GM21723 (cell line): ENCODE measurements at regions not wholly inside any gene's neighbourhood (a gene's known extent, or its start where the extent isn't known, plus 50 kb on each side); places are given as distances from the start of the nearest gene placed in this dataset.

Experiments used
- ATAC-seq: cut with Tn5 transposase; IDR thresholded peaks from one replicate; pipeline ENCODE4 v1.9.1; 2021; ENCODE audit warnings: mild to moderate bottlenecking, moderate library complexity; ENCODE audit not compliant: unreplicated experiment

DNA sequence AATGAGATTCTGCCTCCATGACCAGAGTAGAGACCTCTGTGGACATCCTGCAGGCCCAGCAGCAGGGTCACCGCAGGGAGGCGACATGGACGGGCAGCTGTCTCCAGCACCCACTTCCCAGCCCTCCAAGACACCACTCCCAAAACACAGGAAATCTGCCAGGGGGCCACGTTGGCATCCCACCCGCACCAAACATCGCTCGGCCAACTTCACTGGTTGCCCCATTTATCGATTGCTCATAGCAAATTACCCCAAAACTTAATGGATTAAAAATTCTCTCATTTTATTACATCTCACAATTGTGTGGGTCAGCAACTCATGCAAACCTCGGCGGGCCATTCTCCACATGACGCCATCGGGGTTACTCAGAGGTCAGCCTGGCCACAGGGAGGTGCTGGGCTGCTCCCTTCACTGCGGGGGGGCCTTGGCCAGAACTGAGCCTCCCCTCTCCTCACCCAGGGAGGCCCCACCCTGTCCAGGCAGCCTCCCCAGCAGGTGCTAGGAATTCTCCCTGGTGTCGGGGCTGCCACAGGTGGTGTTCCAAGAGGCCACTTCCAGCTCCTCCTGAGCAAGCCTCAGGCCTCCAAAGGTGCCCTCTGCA lies 420.7 kb upstream of the MYT1L start:
- ATAC-seq = no peak

DNA sequence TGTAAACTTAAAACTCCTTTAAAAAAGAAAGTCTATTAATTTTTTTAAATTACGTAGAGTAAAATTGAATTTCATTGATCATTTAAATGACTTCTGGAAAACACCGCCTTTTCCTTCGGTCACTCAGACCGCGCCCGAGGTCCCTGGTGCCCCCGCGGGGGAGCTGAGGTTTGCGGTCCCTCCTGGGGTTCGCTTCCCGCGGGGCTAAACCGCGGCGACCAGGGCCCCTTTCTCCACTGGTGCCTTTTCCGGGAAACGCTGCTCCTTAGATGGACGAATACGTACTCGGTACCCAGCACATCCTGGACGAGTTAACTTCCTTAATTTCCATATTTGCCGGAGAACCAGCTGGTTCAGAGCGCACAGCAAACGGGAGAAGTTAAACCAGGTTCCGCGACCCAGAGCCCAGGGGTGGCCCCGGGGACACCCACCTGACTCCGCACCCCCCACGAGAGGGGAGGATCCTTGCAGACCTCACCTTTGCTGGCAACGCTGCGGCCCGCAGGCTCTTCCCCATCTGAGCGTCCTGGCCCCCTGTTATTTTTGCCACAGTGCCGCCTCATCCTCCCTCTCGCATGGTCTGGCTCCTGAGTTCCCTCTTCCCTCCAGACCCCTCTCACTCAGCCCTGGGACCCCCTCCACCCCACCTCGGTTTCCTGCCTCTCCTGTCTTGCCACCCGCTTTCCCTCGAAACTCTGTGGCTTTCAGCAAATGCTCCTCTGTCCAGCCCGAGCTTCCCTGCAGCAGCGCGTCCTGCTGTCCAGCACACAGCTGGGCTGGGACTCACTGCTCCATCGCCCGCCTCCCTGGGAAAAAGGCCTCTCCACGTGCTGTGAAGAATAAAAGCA lies 420.0 kb upstream of the MYT1L start:
- no peak for ATAC-seq

DNA sequence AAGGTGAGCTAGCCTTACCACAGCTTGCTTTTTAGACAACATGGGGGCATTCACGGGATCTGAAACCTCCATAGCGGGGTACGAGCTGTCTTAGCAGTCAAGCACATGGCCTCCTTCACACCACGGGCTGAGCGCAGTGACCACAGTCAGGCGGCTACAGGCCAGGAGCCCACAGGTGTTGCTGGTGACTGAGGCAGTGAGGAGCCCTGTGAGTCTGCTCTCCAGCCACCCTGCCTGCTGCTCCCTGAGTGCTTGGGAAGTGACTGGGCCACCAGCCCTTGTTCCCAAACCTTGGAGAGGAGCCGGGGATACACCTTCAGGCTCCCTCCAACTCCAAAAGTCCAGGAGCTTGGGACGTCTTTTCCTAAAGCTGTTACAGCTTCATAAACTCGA lies 418.1 kb upstream of the MYT1L start:
- no peak for ATAC-seq

DNA sequence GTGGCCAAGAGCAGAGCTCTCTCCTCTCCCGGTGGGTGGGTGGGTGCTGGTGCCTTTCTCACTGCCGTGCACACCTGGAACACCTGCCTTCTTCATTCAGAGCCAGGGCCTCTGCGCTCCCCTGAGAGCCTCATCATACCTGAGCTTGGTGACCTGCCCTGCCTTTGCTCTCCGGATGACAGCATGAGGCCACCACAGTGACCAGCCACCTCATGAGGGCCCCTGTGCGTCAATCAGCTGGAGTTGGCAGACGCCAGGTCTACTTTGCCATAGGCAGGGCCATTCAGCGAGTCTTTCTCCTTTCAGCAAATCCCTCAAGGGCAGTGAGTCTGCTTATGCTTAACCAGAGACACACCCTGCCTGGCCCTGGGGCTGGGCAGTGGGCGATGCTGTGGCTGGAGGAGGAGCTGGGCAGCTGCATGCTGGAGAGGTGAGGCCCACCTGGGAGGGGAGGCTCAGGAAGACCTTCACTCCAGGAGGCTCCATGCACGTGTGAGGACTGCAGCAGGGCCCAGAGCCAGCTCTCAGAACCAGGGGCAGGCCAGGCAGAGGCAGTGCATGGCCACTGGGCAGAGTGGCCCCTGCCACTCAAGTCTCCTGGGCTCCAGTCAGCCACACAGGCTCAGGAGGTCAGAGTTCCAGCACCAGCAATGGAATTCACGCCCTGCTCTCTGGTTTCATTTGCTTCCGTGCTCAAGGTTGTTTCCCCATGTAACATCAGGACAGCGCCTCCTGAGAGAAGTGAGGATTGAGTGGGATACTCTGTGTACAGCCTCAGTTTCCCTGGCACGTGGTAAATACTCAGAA lies 417.5 kb upstream of the MYT1L start:
- no peak for ATAC-seq

DNA sequence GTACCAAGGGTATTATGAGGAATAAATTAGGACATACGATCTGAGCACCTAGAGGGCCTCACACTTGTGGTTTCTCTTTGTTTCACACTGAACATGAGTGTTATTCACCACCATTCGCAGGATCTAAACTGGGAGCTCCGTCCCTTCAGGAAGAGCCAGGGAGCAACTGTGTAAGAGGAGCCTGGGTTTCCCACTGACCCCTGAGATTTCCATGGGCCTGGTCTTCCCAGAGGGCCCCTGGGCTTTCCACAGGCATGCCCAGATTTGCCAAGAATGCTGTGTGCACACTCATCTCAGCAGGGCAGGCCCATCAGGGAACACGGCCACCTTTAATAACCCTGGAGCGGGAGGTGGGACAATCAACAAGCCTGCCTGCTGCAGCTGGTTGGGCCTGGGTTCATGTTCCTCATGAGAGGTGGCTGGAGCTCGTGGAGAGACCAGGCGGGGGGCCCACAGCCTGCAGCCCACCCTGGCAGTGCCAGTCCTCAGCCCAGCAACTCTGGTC lies 416.8 kb upstream of the MYT1L start:
- ATAC-seq = no peak

DNA sequence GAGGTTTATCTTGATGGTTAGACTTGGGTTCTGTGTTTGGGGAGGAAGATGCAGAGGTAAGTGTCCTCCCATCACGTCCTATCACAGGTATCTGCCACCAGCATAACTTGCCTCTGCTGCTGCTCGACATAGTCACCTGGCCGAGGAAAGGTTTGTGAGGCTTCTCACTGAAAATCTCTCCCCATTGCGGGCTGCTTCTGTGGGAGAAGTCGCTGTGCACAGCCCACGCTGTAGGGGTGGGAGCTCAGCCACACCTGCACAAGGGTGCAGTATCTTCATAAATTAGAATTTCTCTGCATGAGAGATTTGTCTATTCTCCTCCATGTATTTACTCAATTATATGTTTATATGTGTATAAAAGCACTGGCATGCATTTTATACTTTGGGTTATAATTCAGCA lies 415.7 kb upstream of the MYT1L start:
- ATAC-seq = no peak

DNA sequence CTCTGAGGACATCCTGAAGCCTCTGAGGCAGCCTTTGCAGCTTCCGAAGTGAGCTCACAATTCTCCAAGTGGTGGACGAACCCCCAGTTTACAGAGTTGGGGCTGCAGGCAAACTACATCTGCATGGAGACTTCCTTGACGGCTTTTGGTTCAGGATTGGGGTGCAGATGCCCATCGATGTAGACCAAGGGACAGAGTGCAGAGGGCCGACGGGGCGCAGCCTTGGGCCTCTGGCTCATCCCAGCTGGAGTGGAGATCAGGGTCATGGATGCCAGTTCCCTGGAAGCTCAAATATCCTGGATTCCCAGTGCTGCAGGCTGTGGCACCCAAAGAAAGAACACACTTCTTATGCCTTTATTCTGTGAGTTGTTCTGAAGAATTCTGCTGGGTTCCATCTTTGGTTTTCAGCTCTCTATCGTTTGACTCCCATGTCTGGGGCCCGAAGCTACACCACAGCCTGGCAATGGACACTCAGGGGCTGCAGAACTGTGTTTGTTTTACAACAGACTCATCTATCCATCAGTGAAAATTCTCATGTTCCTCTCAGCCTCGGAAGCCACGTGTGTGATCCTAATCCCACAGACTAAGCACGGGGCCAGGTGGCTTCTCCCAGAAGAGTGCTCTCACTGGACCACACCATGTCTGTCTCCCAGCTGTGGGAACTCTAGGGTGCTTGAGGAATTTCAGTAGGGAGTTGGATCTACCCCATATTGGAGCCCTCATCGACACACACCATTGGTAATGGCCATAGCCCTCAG lies 414.1 kb upstream of the MYT1L start:
- no peak for ATAC-seq

DNA sequence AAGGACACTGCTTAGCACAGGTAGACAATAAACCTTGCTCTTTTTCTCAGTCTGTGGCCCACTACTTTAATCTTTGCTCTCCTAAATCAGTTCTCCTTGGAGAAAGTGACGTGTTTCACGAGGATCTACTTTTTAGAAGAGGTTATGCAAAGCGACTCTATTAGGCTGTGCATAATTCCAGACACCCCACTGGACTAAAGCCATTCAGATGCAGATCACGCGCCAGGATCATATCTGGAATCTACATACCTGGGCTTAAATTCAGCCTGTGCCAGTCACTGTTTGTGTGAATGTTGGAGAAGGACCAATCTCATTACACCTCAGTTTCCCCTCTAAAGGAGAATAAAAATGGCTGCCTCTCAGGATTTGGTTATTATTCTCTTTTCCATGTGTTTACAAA lies 413.0 kb upstream of the MYT1L start:
- ATAC-seq = no peak

DNA sequence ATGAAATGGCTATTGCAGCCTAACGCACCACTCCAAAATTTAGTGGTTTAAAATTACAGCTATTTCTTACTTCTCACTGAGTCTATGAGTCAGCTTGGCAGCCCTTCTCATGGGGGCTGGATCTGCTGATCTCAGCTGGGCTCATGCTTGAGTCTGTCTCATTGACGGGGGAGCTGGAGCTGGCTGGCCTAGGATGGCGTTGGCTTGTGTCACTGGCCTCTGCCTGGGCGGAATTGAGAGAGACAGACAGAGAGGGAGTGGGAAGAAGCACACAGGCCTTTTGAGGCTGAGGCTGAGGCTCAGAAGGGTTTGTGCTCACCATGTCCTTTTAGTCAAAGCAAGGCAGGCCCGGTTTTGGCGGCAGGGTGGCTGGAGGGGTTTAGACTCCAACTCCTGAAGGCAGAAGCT lies 412.1 kb upstream of the MYT1L start:
- ATAC-seq = no peak

DNA sequence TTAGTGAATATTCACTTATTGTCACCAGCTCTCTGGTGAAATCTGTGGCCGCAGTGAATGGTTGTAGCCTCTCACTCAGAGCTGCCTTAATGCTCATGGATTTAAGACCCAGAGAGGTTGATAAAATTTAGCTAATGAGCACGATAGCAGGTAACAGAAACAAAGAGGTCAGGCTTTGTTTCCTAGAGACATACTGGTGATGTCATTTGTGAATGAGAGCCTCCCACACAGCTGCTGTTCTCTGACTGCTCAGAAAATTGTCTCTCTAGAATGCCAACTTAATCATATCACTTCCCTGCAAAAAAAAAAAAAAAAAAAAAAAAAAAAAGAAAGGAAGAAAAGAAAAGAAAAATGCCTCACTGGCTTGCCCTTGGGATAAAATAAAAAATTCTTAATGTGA lies 411.7 kb upstream of the MYT1L start:
- ATAC-seq = no peak

DNA sequence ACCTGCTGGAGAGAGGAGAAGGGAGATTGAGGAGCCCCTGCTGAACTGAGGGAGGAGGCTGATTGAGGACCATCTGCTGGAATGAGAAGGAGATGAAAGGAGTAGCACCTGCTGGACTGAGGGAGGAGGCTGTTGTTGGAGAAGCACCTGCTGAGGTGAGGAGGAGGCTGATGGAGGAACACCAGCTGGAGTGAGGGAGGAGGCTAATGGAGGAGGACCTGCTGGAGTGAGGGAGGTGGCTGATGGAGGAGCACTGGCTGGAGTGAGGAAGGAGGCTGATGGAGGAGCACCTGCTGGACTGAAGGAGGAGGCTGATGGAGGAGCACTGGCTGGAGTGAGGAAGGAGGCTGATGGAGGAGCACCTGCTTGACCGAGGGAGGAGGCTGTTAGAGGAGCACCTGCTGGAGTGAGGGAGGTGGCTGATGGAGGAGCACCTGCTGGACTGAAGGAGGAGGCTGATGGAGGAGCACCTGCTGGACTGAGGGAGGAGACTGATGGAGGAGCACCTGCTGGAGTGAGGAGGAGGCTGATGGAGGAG lies 409.2 kb upstream of the MYT1L start:
- ATAC-seq = no peak

DNA sequence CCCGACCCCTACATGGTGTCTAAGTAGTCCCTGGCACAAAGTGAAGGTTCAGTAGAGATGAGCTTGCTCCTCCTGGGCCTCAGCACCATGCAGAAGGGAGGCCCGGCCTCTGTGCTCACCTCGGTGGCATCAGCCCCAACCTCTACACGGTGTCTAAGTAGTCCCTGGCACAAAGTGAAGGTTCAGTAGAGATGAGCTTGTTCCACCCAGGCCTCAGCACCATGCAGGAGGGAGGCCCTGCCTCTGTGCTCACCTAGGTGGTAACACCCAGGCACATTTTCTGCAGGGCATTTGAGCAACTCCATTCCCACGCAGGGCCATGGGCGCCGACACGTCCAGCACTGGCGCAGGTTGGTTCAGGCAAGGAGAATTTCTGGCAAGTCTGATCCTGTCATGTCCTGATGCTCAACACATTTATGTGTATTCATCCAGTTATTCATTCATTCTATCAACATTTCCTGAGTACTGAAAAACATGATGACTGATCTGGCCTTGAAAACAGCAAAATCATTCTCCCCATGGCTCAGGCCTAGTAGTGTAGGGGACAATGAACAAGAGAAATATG lies 408.2 kb upstream of the MYT1L start:
- no peak for ATAC-seq

DNA sequence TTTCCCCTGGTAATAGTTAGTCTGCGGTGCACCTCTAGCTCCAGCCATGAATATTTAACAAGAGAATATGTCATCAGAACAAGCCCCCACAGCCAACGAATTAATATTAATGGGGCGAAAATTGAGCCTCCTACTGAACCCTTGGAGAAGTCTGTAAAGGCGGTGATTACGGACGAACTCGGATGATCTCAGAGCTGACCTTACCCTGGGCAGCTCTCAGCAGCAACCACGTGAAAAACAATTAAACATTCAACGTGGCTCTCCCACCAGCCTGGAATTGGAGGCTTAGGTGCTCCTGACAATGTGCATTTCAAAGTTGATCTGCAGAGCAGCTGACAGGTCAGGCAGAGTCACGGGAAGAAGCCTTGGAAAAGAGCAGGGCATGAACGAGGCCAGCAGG lies 407.6 kb upstream of the MYT1L start:
- no peak for ATAC-seq

DNA sequence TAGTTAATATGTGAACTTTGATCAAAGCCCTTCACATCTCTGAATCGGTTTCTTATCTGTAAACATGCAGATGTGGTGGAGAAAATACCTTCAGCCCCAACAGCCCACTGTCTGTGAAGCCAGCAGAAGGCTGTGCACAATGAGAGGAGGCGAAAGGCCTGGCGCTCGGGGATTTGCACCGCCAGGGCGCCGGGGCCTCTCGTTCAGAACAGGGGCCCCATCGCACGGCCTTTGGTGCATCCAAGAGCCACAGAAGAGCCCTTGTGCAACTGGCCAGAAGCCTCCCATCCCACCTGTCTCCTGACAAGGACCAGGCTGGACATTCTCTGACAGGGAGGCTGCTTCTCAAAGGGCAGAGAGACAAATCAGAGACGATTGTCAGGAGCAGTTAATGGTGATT lies 407.2 kb upstream of the MYT1L start:
- no peak for ATAC-seq

DNA sequence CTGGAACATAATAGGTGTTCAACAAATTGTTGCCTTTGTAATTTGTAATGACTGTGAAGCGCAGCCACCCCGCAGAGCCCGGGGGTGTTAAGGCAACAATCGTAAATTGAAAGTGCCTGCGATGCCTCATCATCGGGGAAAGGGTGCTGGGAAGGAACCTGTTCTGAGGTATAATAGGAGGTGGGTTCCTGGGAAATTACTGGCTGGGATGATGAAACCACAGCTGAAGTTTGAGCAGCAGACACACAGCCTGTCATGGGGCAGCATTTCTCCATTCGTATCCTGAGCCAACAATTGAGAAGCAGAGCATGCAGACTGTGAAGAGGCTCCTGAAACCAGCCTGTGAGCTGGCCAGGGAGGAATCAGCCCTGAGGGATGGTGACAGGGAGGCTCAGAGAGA lies 404.0 kb upstream of the MYT1L start:
- no peak for ATAC-seq

DNA sequence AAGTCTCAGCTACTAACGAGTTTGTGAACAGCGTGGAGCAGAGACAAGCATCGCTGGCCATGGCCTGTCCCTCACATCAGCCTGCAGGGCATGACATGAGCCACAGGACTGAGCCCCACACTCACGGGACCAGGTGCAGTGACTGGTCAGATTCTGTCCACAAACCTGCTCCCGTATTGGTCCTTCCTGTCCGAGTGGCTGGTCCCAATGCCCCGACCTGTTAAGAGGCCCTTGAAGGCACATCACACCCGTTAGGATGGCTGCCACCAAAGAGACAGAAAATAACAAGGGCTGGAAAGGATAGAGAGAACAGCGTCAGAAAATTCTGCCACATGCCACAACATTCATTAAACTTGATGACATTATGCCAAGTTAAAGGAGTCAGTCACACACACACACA lies 403.2 kb upstream of the MYT1L start:
- ATAC-seq = no peak

DNA sequence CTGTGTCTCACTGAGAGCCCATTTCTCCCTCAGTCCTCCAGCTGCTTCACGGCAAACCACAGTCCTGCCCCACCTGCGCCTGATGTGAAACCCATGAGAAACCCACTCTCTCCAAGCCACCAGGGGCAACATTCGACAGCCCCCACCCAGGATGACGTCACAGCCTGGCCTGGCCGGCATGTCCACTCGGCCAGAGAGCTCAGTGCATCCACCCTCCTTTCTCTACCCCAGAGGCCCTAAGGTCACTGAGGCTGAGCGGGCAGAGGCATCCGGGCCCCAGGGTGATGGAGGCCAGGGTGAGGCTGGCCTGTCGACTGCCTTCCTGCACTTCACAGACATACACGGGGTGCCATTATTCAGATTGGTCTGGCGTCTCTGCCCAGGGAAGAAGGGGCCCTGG lies 402.7 kb upstream of the MYT1L start:
- no peak for ATAC-seq

DNA sequence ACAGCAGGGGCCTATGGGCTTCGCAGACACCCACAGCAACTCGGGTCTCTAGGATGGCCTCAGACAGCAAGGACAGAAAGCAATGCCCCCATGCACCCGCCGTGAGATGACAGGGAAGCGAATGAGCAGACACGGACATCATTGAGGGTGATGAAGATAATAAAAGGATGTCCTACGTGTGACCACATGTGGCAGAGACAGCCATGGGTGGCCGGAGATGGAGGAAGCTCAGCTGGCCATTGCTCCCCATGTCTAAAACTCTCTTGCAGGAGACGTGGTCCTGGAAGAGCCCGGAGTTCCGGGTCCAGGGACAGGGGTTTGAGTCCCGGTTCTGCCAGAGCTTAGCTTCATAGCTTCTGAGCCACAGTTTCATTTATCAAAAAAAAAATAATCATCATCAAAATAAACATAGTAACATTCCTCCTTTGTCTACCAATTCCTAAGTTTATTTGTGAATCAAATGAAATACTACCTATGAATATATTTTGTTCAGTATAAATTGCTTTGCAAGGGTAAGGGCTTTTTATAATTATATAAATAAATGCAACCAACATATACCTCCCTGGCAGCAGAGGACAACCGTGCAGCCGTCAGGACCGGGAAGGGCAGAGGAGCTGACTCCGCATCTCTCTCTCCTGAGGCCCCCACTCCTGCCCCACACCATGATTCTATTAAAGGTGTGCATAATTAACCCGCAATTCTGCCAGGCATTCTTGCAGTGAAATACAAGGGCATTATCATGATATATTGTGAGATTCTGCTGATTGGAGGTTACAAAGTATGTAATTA lies 401.4 kb upstream of the MYT1L start:
- no peak for ATAC-seq

DNA sequence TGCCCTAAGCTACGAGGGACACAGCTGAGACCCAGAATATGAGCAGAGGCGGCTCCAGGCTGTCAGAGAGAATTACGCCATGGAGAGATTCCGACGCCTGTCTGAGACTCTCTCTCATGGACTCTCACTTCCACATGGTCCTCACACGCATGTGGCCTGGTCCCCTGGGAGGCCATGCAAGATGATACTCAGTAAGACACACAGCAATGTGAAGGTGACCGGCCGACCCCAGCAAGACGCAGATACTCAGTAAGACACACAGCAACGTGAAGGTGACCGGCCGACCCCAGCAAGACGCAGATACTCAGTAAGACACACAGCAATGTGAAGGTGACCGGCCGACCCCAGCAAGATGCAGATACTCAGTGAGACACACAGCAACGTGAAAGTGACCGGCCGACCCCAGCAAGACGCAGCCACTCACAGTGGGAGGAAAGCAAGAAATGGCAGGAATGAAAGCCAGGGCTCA lies 400.8 kb upstream of the MYT1L start:
- no peak for ATAC-seq
